ENCODE measurements at regions not wholly inside any gene's neighbourhood (a gene's known extent, or its start where the extent isn't known, plus 50 kb on each side); places are given as distances from the start of the nearest gene placed in this dataset.

GRCh38 chr2:221675201-221675908 lies 103.3 kb upstream of the EPHA4 start (continued):
- TF ChIP-seq SNAPC5 (CRISPR knock-in tag; IDR thresholded peaks at IDR 0.05) (no peak), ZNF561 (CRISPR knock-in tag; conservative IDR thresholded peaks at IDR 0.05) (no peak), ZNF280A (IDR thresholded peaks at IDR 0.05; ENCODE audit: low read depth, partially characterized antibody) (no peak), NR2C1 (IDR thresholded peaks at IDR 0.05) (no peak), NR2C1 (tag; IDR thresholded peaks at IDR 0.05) (no peak), ZBTB7A (IDR thresholded peaks at IDR 0.05; ENCODE audit: borderline replicate concordance, control insufficient read depth, low read depth, low read length) (no peak), YY1 (IDR thresholded peaks at IDR 0.05; ENCODE audit: borderline replicate concordance in 1 of 3, control insufficient read depth in 1 of 3, extremely low read depth in 1 of 3, insufficient read depth in 3 of 3, insufficient read length in 1 of 3, insufficient replicate concordance in 2 of 3, low read depth in 1 of 3, low read length in 2 of 3) (no peak), TEAD2 (tag; IDR thresholded peaks at IDR 0.05) (no peak)

GRCh38 chr2:221674446-221674845 lies 102.3 kb upstream of the EPHA4 start:
- DNase-seq (ENCODE audit: extremely low read depth in 1 of 4, low spot score in 3 of 4) (no peak), FAIRE-seq (no peak), ATAC-seq (no peak)
- no TSS peak for BruUV-seq (replicated peaks)
- Histone ChIP-seq H3K9me1 (ENCODE audit: control insufficient read depth, insufficient read depth, low read length) (no peaks in the 10 kb centered on the region), H3K36me3 (ENCODE audit: control insufficient read depth, insufficient read depth, low read length) (no peaks in the 10 kb centered on the region), H3K4me3 (no peak overlapping the region), H4K20me1 (replicated peaks; ENCODE audit: control insufficient read depth, insufficient read depth, low read length) (no peaks in the 10 kb centered on the region), H3K27me3 (ENCODE audit: control insufficient read depth in 2 of 2, insufficient read depth in 2 of 2, low read length in 2 of 2) (no peaks in the 10 kb centered on the region), H3K9ac (ENCODE audit: insufficient read depth in 1 of 2, low read depth in 2 of 2, low read length in 2 of 2) (no peak overlapping the region), H2AFZ (ENCODE audit: low read depth, low read length) (no peak overlapping the region), H3K4me1 (replicated peaks in 1 of 2; ENCODE audit: control insufficient read depth in 2 of 2, insufficient read depth in 2 of 2, low read length in 2 of 2) (no peaks in the 10 kb centered on the region), H3K27ac (ENCODE audit: extremely low read depth, low read depth, low read length) (no peak overlapping the region), H3K9me3 (replicated peaks; ENCODE audit: control insufficient read depth, insufficient read depth, low read depth, low read length) (no peaks in the 10 kb centered on the region), H3K79me2 (ENCODE audit: control insufficient read depth, insufficient read depth, low read length) (no peaks in the 10 kb centered on the region), H3K4me2 (ENCODE audit: insufficient read depth, low read length) (no peak overlapping the region)
- 0% methylated on average over 4 of the region's 4 CpGs for WGBS (ENCODE audit: insufficient coverage, low coverage, missing lambda C conversion rate)
- CTCF ChIA-PET (ENCODE audit: low intra/inter-chr PET ratio), result no interaction called here
- in situ Hi-C loops (cut with MboI), result no loop called here
- intact Hi-C loops (cut with micrococcal nuclease), result no loop called here
- TF ChIP-seq KAT7 (CRISPR knock-in tag; IDR thresholded peaks at IDR 0.05; ENCODE audit: borderline replicate concordance), result no peak
- no peak for TF ChIP-seq MIER1 (IDR thresholded peaks at IDR 0.05; ENCODE audit: low read depth)
- no peak for TF ChIP-seq CXXC5 (CRISPR knock-in tag; IDR thresholded peaks at IDR 0.05)
- TF ChIP-seq POLR2A (conservative IDR thresholded peaks at IDR 0.05), result no peak
- TF ChIP-seq FOXK2 (conservative IDR thresholded peaks at IDR 0.05 in 1 of 2, IDR thresholded peaks at IDR 0.05 in 1 of 2; ENCODE audit: low read depth in 2 of 2), result no peak
- no peak for TF ChIP-seq FOS (IDR thresholded peaks at IDR 0.05; ENCODE audit: extremely low read depth, insufficient read length)
- no peak for TF ChIP-seq USF2 (CRISPR knock-in tag; IDR thresholded peaks at IDR 0.05)
- POLR2A ChIA-PET, result no interaction called here

Measured in K562 (cell line).